SHP77 (cell line): ENCODE measurements at regions not wholly inside any gene's neighbourhood (a gene's known extent, or its start where the extent isn't known, plus 50 kb on each side); places are given as distances from the start of the nearest gene placed in this dataset.

Source experiments
- DNase-seq, 2 experiments: peaks; one replicate each; lab custom pipeline; 2025; lab: John Stamatoyannopoulos, UW

GRCh38 chr17:73723317-73723716 lies 79.1 kb upstream of the SDK2 start:
- no peak for DNase-seq

- no peak for DNase-seq
These were observed 80.1 kb upstream of the SDK2 start for GRCh38 chr17:73724341-73724740.

GRCh38 chr17:73724990-73725389 lies 80.7 kb upstream of the SDK2 start:
- DNase-seq = no peak

- no peak for DNase-seq
These were observed 81.7 kb upstream of the SDK2 start for GRCh38 chr17:73725794-73726515.

- DNase-seq = no peak
These were observed 83.7 kb upstream of the SDK2 start for GRCh38 chr17:73727941-73728340.

- no peak for DNase-seq
These were observed 84.9 kb upstream of the SDK2 start for GRCh38 chr17:73729101-73729500.

GRCh38 chr17:73731733-73732132 lies 87.5 kb upstream of the SDK2 start:
- no peak for DNase-seq

- DNase-seq = no peak
These were observed 89.3 kb upstream of the SDK2 start for GRCh38 chr17:73733517-73733916.

GRCh38 chr17:73735245-73735644 lies 91.0 kb upstream of the SDK2 start:
- no peak for DNase-seq

GRCh38 chr17:73738751-73739575 lies 94.7 kb upstream of the SDK2 start:
- no peak for DNase-seq

- DNase-seq = no peak
These were observed 96.1 kb upstream of the SDK2 start for GRCh38 chr17:73740370-73740769.

GRCh38 chr17:73742948-73743381 lies 98.7 kb upstream of the SDK2 start:
- DNase-seq = no peak

GRCh38 chr17:73743518-73744201 lies 99.4 kb upstream of the SDK2 start:
- no peak for DNase-seq

- no peak for DNase-seq
These were observed 100.2 kb upstream of the SDK2 start for GRCh38 chr17:73744411-73744810.

GRCh38 chr17:73746314-73747073 lies 102.2 kb upstream of the SDK2 start:
- no peak for DNase-seq

GRCh38 chr17:73747221-73748002 lies 103.2 kb upstream of the SDK2 start:
- peak in 1 of 2 experiments; percentile 30 for DNase-seq

GRCh38 chr17:73748508-73748907 lies 104.3 kb upstream of the SDK2 start:
- peak; percentile 34 to 41 for DNase-seq

GRCh38 chr17:73749337-73749823 lies 105.1 kb upstream of the SDK2 start:
- DNase-seq = no peak

- DNase-seq = no peak
These were observed 105.8 kb upstream of the SDK2 start for GRCh38 chr17:73749928-73750605.

GRCh38 chr17:73750975-73751374 lies 106.7 kb upstream of the SDK2 start:
- DNase-seq = no peak
